WTC11 (cell line): ENCODE measurements at regions not wholly inside any gene's neighbourhood (a gene's known extent, or its start where the extent isn't known, plus 50 kb on each side); places are given as distances from the start of the nearest gene placed in this dataset.

ENCODE experiments used
- ATAC-seq: fragments of 200-7000 bp; cut with Tn5 transposase; 2 replicates; pipeline ENCODE4 v1.10.0; 2021; ENCODE audit warnings: mild to moderate bottlenecking, moderate library complexity
- CTCF ChIA-PET: fragments of 300-600 bp; sonication (Branson Sonifier 250); formaldehyde crosslinking; loops from one replicate; lab custom pipeline; 2021; ENCODE audit warnings: antibody characterized with exemption; lab: Charles Lee
- POLR2A ChIA-PET: fragments of 350-600 bp; sonication (Branson Sonifier 250); formaldehyde crosslinking; loops from one replicate; lab custom pipeline; 2021; ENCODE audit warnings: antibody characterized with exemption; lab: Charles Lee
- DNase-seq: peaks from one replicate; pipeline ENCODE4 v3.0.0; 2021; ENCODE audit warnings: low spot score
- H3K27ac Mint-ChIP-seq: 2 replicates; pipeline ENCODE4 v1.8.0; 2021; ENCODE audit warnings: mixed read lengths
- H3K27me3 Mint-ChIP-seq: 2 replicates; pipeline ENCODE4 v1.8.0; 2021; ENCODE audit warnings: low read depth, mild to moderate bottlenecking, moderate library complexity, mixed read lengths
- H3K36me3 Mint-ChIP-seq: 2 replicates; pipeline ENCODE4 v1.8.0; 2021; ENCODE audit warnings: mixed read lengths
- H3K4me1 Mint-ChIP-seq: 2 replicates; pipeline ENCODE4 v1.8.0; 2022; ENCODE audit warnings: mixed read lengths
- H3K4me3 Mint-ChIP-seq: 2 replicates; pipeline ENCODE4 v1.8.0; 2021; ENCODE audit warnings: mild to moderate bottlenecking, moderate library complexity, mixed read lengths
- H3K9me3 Mint-ChIP-seq: 2 replicates; pipeline ENCODE4 v1.8.0; 2021; ENCODE audit warnings: mixed read lengths
- CREB1 ChIP-seq: sonication (generic); formaldehyde crosslinking; IDR thresholded peaks from 2 replicates; pipeline ENCODE4 v1.8.0; 2023; ENCODE audit warnings: mild to moderate bottlenecking, missing genetic modification reagents
- FOXJ3 ChIP-seq: sonication (generic); formaldehyde crosslinking; IDR thresholded peaks from 2 replicates; pipeline ENCODE4 v1.9.0; 2021; ENCODE audit warnings: missing genetic modification reagents, mild to moderate bottlenecking, borderline replicate concordance
- IRF2 ChIP-seq: sonication (generic); formaldehyde crosslinking; IDR thresholded peaks from 2 replicates; pipeline ENCODE4 v1.8.0; 2022; ENCODE audit warnings: low read depth, missing genetic modification reagents, borderline replicate concordance
- NR1H2 ChIP-seq: sonication (generic); formaldehyde crosslinking; IDR thresholded peaks from 2 replicates; pipeline ENCODE4 v1.9.0; 2021; ENCODE audit warnings: mild to moderate bottlenecking, moderate library complexity, missing genetic modification reagents
- RELA ChIP-seq: sonication (generic); formaldehyde crosslinking; IDR thresholded peaks from 2 replicates; pipeline ENCODE4 v1.8.1; 2022; ENCODE audit warnings: missing genetic modification reagents, mild to moderate bottlenecking, borderline replicate concordance
- TEAD1 ChIP-seq: sonication (generic); formaldehyde crosslinking; IDR thresholded peaks from 2 replicates; pipeline ENCODE4 v1.8.0; 2022; ENCODE audit warnings: mild to moderate bottlenecking, missing genetic modification reagents
- ZNF263 ChIP-seq: sonication (generic); formaldehyde crosslinking; IDR thresholded peaks from 2 replicates; pipeline ENCODE4 v1.8.1; 2022; ENCODE audit warnings: low read depth, mild to moderate bottlenecking, moderate library complexity, missing genetic modification reagents
- TF ChIP-seq, protein P1 (sequence below): sonication (generic); formaldehyde crosslinking; IDR thresholded peaks from 2 replicates; pipeline ENCODE4 v1.8.1; 2022; ENCODE audit warnings: mild to moderate bottlenecking, missing genetic modification reagents, moderate library complexity, borderline replicate concordance
- TF ChIP-seq, protein P2 (sequence below): sonication (generic); formaldehyde crosslinking; IDR thresholded peaks from 2 replicates; pipeline ENCODE4 v1.8.1; 2022; ENCODE audit warnings: low read depth, missing genetic modification reagents, borderline replicate concordance
- TF ChIP-seq, protein P3 (sequence below): sonication (generic); formaldehyde crosslinking; IDR thresholded peaks from 2 replicates; pipeline ENCODE4 v1.8.0; 2022; ENCODE audit warnings: missing genetic modification reagents
- TF ChIP-seq, protein P4 (sequence below): sonication (generic); formaldehyde crosslinking; IDR thresholded peaks from 2 replicates; pipeline ENCODE4 v1.8.1; 2023; ENCODE audit warnings: mild to moderate bottlenecking, moderate library complexity, missing genetic modification reagents
- TF ChIP-seq, protein P5 (sequence below): sonication (generic); formaldehyde crosslinking; IDR thresholded peaks from 2 replicates; pipeline ENCODE4 v1.8.0; 2022; ENCODE audit warnings: mild to moderate bottlenecking, missing genetic modification reagents

DNA sequence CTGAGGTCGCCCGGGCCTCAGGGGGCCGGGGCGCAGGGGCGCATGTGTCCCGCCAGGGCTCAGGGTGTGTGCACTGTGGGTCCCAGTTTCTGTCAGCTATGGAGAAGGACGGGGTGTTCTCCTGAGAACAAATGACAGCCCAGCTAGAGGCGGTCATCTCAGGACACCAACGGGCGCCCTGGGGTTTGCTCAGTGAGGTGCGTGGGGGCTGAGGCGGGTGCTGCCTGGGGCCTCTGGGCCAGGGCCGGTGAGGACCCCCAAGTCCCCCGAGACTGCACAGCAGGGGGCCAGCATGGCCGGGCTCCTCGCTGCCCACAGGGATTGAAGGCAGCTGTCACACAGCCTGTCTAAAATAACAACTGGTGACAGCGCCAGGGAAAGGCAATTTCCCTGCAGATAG, 808.8 kb upstream of the SOX11 start:
- ATAC-seq, result no peak
- CTCF ChIA-PET, result no interaction called here

DNA sequence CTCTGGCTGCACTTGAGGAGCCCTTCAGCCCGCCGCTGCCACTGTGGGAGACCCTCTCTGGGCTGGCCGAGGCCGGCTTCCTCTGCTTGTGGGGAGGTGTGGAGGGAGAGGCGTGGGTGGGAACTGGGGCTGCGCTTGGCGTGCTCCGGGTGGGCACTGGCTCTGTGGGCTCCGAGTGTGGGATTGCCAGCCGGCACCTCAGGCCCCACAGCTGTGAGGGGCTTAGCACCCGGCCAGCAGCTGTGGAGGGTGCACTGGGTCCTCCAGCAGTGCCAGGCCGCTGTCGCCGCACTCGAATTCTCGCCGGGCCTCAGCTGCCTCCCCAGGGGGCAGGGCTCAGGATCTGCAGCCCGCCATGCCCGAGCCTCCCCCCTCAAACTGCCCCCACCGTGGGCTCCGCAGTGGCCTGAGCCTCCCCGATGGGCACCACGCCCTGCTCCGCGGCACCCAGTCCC, 808.0 kb upstream of the SOX11 start:
- no peak overlapping the region for H3K4me3 Mint-ChIP-seq
- H3K9me3 Mint-ChIP-seq, result peaks cover 61% of the 10 kb centered on the region
- peaks cover 49% of the 10 kb centered on the region for H3K36me3 Mint-ChIP-seq
- TF ChIP-seq, protein P1, sequence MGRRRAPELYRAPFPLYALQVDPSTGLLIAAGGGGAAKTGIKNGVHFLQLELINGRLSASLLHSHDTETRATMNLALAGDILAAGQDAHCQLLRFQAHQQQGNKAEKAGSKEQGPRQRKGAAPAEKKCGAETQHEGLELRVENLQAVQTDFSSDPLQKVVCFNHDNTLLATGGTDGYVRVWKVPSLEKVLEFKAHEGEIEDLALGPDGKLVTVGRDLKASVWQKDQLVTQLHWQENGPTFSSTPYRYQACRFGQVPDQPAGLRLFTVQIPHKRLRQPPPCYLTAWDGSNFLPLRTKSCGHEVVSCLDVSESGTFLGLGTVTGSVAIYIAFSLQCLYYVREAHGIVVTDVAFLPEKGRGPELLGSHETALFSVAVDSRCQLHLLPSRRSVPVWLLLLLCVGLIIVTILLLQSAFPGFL, result no peak
- TF ChIP-seq, protein P2, sequence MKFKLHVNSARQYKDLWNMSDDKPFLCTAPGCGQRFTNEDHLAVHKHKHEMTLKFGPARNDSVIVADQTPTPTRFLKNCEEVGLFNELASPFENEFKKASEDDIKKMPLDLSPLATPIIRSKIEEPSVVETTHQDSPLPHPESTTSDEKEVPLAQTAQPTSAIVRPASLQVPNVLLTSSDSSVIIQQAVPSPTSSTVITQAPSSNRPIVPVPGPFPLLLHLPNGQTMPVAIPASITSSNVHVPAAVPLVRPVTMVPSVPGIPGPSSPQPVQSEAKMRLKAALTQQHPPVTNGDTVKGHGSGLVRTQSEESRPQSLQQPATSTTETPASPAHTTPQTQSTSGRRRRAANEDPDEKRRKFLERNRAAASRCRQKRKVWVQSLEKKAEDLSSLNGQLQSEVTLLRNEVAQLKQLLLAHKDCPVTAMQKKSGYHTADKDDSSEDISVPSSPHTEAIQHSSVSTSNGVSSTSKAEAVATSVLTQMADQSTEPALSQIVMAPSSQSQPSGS (CRISPR knock-in tag), result no peak
- TF ChIP-seq TEAD1 (CRISPR knock-in tag) (no peak), ZNF263 (no peak), FOXJ3 (CRISPR knock-in tag) (no peak), RELA (CRISPR knock-in tag) (no peak), NR1H2 (CRISPR knock-in tag) (no peak), CREB1 (CRISPR knock-in tag) (no peak)
- TF ChIP-seq, protein P3, sequence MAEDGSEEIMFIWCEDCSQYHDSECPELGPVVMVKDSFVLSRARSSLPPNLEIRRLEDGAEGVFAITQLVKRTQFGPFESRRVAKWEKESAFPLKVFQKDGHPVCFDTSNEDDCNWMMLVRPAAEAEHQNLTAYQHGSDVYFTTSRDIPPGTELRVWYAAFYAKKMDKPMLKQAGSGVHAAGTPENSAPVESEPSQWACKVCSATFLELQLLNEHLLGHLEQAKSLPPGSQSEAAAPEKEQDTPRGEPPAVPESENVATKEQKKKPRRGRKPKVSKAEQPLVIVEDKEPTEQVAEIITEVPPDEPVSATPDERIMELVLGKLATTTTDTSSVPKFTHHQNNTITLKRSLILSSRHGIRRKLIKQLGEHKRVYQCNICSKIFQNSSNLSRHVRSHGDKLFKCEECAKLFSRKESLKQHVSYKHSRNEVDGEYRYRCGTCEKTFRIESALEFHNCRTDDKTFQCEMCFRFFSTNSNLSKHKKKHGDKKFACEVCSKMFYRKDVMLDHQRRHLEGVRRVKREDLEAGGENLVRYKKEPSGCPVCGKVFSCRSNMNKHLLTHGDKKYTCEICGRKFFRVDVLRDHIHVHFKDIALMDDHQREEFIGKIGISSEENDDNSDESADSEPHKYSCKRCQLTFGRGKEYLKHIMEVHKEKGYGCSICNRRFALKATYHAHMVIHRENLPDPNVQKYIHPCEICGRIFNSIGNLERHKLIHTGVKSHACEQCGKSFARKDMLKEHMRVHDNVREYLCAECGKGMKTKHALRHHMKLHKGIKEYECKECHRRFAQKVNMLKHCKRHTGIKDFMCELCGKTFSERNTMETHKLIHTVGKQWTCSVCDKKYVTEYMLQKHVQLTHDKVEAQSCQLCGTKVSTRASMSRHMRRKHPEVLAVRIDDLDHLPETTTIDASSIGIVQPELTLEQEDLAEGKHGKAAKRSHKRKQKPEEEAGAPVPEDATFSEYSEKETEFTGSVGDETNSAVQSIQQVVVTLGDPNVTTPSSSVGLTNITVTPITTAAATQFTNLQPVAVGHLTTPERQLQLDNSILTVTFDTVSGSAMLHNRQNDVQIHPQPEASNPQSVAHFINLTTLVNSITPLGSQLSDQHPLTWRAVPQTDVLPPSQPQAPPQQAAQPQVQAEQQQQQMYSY (CRISPR knock-in tag), result no peak
- TF ChIP-seq, protein P4, sequence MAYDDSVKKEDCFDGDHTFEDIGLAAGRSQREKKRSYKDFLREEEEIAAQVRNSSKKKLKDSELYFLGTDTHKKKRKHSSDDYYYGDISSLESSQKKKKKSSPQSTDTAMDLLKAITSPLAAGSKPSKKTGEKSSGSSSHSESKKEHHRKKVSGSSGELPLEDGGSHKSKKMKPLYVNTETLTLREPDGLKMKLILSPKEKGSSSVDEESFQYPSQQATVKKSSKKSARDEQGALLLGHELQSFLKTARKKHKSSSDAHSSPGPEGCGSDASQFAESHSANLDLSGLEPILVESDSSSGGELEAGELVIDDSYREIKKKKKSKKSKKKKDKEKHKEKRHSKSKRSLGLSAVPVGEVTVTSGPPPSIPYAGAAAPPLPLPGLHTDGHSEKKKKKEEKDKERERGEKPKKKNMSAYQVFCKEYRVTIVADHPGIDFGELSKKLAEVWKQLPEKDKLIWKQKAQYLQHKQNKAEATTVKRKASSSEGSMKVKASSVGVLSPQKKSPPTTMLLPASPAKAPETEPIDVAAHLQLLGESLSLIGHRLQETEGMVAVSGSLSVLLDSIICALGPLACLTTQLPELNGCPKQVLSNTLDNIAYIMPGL (CRISPR knock-in tag), result no peak
- H3K27me3 Mint-ChIP-seq, result peaks cover 5% of the 10 kb centered on the region
- ATAC-seq (no peak), DNase-seq (no peak)
- POLR2A ChIA-PET, result no interaction called here
- no peak overlapping the region for H3K27ac Mint-ChIP-seq
- H3K4me1 Mint-ChIP-seq, result no peaks in the 10 kb centered on the region
- CTCF ChIA-PET, result no interaction called here

More for the DNA sequence above, 808.8 kb upstream of the SOX11 start:
- peaks cover 67% of the 10 kb centered on the region for H3K9me3 Mint-ChIP-seq
- no peak for TF ChIP-seq IRF2
- TF ChIP-seq, protein P4 (CRISPR knock-in tag), result no peak
- TF ChIP-seq, protein P5, sequence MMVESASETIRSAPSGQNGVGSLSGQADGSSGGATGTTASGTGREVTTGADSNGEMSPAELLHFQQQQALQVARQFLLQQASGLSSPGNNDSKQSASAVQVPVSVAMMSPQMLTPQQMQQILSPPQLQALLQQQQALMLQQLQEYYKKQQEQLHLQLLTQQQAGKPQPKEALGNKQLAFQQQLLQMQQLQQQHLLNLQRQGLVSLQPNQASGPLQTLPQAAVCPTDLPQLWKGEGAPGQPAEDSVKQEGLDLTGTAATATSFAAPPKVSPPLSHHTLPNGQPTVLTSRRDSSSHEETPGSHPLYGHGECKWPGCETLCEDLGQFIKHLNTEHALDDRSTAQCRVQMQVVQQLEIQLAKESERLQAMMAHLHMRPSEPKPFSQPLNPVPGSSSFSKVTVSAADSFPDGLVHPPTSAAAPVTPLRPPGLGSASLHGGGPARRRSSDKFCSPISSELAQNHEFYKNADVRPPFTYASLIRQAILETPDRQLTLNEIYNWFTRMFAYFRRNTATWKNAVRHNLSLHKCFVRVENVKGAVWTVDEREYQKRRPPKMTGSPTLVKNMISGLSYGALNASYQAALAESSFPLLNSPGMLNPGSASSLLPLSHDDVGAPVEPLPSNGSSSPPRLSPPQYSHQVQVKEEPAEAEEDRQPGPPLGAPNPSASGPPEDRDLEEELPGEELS (CRISPR knock-in tag), result no peak
- TF ChIP-seq TEAD1 (CRISPR knock-in tag), result no peak
- no peaks in the 10 kb centered on the region for H3K4me1 Mint-ChIP-seq
- POLR2A ChIA-PET, result no interaction called here
- no peak overlapping the region for H3K27ac Mint-ChIP-seq
- peaks cover 5% of the 10 kb centered on the region for H3K27me3 Mint-ChIP-seq
- no peak overlapping the region for H3K4me3 Mint-ChIP-seq
- DNase-seq, result no peak
- peaks cover 54% of the 10 kb centered on the region for H3K36me3 Mint-ChIP-seq
